ENCODE measurements at regions not wholly inside any gene's neighbourhood (a gene's known extent, or its start where the extent isn't known, plus 50 kb on each side); places are given as distances from the start of the nearest gene placed in this dataset.

DNA sequence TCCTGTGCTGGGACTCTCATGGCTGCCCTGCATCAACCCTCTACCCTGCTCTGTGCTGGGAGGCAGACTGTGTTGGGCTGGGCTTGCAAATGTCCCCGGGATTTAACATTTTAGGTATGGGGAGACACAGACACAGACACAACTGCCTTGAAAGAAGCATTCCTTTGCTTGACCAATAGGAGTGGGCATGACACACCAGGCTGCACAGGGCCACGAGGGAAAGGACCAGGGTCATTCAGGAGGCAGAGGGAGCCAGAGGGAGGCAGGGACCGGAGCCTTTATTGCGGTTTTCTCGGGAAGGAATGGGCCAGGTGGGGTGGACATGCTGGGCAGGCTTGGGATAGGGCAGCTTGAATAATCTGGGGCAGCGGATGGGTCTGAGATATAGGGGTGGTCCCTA lies 238.7 kb upstream of the COPS8 start:
- DNase-seq (ENCODE audit: low spot score): no peak
- no peak for ATAC-seq

DNA sequence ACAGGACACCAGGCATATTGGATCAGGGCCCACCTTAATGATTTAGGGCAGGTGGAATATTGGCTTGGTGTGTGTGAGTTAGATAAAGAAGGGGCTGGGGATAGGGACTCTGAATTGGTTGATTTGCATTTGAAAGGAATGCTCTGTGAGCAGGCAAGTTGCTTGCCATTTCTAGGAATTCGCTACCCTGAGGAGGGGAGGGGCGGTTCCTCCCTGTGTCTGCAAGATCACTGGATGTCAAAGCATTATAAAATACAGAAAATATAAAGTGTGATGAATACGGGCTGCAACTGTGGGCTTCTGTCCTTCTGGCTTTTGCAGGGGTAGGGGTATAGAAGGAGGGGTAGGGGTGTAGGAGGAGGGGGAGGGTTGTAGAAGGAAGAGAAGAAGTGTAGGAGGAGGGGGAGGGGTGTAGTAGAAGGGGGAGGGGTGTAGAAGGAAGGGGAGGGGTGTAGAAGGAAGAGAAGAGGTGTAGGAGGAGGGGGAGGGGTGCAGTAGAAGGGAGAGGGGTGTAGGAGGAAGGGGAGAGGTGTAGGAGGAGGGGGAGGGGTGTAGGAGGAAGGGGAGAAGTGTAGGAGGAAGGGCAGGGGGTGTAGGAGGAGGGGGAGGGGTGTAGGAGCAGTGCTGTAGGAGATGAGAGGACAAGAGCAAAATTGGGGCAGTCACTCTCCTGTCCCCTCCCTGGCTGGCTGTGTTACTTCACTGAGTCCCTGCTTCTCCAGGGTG lies 238.0 kb upstream of the COPS8 start:
- ATAC-seq: no peak
- DNase-seq (ENCODE audit: low spot score): no peak

DNA sequence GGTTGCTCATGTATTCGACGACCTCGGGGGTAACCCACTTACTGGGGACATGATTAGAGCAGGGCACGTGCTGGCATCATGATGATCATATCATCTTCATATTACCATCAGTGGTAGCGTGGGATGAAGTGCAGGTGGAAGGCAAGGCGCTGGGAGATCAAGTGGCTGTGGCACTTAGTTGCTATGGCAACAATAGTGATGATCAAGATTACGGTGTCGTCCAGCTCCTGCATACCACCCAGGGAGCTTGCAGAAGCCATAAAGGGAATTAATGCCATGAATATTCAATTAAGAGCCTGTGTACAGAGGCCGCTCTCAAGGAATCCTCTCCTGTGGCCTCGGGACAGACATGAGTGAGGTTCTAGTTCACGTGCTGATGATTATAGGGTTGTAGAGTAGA lies 237.2 kb upstream of the COPS8 start:
- ATAC-seq: no peak
- no peak for DNase-seq (ENCODE audit: low spot score)

DNA sequence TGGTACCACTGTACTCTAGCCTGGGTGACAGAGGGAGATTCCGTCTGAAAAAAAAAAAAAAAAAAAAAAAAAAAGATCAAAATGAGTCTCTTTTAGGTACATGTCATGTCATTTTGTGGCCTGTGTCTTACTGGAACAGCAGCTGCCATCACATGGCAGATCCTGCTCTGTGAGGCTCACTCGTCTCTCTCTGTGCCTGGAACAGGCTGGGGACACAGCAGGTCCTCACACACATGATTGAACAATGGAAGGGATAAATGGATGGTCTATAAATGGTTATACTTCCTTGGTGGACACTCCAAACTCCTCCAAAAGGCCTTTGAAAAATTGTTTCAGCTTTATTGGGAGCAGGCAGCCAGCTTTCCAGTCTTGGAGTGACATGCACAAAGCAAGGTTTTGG lies 236.2 kb upstream of the COPS8 start:
- no peak for ATAC-seq

DNA sequence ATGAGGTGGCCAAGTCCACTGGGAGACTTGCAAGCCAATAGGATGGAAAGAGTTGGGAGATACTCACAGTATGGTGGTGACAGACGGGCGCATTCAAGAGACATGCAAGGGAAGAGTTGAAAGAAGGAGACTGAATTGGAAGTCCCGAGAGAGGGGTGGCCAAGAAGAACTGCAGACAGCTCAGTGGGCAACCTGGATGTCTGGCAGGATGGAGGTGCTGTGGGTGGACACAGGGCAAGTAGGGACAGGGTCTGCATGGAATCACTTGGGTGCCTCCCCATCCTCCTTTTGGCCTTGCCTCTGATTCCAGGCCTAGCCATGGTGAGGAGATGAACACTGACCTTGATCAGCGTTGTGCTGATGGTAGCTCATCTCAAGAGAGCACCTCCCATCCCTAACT lies 235.7 kb upstream of the COPS8 start:
- DNase-seq (ENCODE audit: low spot score) (no peak), ATAC-seq (no peak)

More for the DNA sequence above, 236.2 kb upstream of the COPS8 start:
- no peak for DNase-seq (ENCODE audit: low spot score)

DNA sequence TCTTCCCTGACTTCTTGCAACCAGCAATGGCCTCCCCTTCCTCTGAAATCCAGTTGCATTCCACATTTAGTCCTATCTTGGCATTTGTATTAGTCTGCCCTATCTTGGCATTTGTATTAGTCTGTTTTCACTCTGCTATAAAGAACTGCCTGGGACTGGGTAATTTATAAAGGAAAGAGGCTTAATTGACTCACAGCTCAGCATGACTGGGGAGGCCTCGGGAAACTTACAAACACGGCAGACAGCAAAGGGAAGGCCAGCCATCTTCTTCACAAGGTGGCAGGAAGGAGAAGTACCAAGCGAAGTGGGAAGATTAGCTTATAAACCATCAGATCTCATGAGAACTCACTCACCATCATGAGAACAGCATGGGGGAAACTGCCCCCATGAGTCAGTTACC lies 234.5 kb upstream of the COPS8 start:
- ATAC-seq (no peak), DNase-seq (ENCODE audit: low spot score) (no peak)

DNA sequence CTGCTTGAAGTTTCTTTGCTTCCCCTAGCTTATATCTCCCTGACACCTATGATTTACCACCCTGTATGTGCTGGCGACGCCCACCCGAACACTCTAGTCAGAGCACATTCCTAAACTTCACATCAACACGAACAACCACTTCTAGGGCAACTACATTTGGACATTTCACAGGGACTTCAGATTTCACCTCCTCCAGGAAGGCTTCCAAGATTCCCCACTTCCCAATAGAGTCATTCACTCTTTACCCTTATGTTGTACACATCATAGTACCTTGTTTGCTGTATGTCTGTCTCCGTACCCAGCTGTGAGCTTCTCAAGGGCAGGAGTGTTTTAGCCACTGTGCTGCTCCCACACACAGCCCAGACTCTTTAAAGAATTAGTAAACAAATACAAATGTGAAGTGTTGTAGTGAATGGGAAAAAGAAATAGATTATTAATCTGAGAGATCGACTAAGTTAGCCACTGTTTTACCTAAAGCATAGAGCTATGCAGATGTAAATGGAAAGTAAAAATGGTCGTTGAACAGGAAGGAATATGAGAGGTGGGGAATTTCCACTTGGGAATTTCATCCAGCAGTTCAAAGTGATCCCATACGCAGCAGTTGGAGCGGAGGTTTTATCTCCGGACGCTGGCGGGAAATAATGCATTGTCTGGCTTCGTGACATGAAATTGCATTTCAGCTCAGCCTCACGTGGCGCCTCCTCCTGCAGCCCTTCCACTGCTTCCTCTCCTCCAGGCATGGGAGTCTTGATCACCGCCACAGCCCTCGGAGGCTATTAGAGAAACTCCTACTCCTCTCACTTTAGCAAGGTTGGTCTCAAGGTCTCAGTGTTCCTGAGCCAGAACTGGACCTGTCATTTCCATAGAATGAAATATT lies 233.4 kb upstream of the COPS8 start:
- ATAC-seq: peak; percentile 55
- DNase-seq (ENCODE audit: low spot score): no peak

DNA sequence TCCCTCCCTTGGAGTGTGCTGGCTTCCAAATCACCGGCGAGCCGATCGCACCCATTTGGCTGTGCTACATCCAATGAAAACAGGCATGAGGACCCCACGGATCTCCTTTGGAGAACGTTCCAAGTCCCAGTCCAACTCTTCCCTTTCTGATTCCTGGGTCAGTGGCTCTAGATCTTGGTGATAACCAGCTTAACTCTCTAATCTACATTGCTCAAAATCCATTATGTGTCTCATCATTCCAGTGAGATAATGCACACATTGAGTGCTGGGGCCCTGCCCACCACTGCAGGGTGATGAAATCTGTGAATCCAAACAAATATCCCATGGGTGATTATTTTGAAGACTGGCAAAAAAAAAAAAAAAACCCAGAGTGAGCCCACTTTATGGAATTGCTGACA lies 232.7 kb upstream of the COPS8 start:
- DNase-seq (ENCODE audit: low spot score) (no peak), ATAC-seq (no peak)

DNA sequence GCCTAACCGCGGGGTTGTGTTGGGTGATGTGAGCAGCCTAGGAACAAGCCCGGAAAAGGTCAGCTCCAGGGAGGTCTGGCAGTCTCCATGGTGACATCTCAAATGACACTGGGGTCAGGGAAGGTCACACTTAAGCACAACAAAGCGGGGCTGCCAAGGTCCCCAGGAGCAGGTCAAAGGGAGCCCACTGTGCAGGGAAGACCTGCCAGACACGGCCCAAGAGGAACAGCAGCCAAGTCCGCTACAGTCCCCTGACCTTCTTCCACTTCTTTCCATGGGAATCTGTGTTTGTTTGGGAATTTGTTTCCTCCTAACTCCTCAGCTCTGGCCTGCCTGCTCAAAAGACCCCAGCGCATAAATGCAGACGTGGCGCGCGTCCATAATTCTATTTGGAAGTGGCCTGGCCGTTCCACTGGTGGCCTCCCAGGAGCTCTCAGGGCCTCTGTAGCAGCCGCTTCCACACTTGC lies 232.1 kb upstream of the COPS8 start:
- DNase-seq (ENCODE audit: low spot score) (peak; percentile 49), ATAC-seq (peak; percentile 54)

DNA sequence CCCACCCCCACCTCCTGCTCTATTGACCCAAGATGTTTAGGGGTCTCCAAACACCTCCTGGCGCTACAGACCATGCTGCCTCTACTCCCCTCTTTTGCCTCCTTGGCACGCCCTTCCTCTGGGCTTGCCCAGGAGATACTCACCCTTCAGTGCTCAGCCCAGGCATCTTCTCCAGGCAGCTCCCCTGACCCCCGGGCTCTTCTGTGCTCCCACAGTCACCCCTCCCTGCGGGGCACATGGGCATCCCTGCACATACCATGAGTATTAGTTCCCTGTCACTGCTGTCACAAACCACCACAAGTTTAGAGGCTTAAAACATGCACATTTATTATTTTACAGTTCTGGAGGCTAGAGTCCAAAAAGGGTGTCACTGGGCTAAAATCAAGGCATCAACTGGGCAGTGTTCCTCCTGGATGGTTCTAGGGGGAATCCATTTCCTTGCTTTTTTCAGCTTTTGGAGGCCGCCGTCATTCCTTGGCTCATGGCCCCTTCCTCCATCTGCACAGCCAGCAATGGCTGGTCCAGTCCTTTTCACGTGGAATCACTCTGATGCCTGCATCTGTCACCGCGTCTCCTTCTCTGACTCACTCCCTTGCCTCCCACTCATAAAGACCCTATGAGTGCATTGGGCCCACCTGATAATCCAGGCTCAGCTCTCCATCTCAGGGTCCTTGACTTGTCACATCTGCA lies 230.4 kb upstream of the COPS8 start:
- ATAC-seq (no peak), DNase-seq (ENCODE audit: low spot score) (peak; percentile 38)

DNA sequence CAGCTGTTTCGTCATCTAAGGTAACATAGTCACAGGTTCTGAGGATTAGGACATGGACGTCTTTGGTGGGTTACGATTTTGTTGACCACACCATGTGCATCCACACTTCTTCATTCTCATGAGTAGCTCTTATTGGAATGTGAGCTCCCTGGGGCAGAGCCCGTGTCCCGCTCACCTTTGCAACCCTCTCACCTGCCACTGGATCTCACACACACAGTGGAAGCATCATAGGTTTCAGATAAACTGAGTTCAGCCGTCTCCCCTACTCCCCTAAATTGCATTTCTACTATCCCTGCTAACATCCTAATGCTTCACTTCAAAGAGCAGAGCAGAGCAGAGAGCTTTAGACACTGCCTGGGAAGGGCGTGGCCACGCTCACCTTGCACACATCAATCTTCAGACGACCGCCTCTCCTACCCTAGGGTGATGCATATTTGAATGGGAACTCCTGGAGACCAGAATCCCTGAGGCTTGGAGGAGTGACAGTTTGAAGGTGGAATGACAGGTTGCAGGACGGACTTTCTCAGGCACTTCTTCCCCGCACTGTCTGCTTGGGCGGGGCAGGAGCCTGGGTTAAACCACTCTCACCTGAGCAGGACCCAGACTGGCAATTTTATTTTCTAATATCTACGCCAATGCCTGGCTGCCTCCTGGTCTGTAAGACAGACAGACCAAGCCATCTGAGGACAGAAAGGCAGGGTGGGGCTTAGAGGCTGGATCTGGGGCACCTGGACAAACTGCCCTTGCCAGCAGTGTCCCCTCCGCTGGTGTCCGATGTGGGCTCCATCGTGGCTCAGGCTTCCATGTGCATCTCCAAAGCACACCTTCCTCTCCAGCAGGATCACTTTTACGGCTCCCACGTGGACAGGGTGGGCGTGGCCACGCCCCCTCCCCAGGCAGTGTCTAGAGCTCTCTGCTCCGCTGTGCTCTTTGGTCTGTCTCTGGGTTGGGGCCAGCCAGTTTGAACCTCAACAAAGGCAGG lies 229.5 kb upstream of the COPS8 start:
- ATAC-seq (no peak), DNase-seq (ENCODE audit: low spot score) (peak; percentile 40)

DNA sequence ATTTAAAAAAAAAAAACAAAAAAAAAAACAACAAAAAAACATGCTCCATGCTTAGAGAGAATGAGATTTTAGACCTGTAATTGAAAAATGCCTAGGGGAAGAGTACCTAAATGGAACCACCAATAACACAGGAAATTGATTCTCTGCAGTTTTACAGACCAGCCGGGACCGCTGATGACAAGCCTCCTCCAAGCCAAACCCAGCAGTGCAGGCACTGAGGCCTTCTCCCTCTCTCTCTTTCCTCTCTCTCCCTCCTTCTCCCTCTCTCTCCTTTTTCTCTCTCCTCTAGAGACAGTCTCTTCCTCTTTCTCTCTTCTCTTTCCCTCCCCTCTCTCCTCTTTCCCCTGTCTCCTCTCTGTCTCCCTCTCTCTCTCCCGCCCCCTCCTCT lies 228.8 kb upstream of the COPS8 start:
- no peak for ATAC-seq
- DNase-seq (ENCODE audit: low spot score): no peak

DNA sequence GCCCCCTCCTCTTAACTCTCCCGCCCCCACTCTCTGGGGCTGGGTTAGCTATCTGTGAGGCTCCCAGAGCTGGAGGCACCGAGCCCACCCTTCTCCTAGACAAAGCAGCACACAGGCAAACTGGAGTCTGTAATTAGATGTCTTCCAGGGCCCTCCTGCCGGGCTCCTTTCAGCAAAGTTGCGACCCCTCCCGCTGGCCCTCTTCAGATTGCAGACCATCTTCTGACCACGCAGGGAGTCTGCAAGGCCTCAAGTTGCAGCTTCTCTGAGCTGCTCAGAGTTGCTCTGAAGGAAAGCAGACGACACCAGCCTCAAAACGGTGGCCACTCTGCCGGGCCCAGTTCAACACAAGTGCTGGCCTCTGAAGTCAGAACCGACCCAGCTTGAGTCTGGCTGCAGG lies 228.4 kb upstream of the COPS8 start:
- peak; percentile 37 for DNase-seq (ENCODE audit: low spot score)

DNA sequence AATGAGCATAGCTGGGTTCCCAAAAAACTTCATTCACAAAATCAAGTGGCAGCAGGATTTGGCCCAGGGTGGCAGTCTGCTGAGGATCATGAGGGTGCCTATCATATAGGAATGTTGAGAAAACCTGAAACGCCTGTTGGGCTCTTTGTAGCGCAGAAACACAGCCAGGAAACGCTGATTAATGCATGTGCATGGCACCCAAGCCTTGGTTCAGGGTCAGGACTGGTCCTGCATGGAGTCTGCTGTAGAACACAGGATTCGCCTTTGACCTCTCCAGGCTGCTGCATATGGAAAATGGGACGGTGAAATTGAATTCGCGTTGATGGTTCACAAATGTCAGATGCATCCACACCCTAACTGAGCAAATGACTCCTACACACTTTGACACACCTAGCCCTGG lies 227.9 kb upstream of the COPS8 start:
- ATAC-seq: no peak
- DNase-seq (ENCODE audit: low spot score): peak; percentile 29

More for the DNA sequence above, 228.4 kb upstream of the COPS8 start:
- no peak for ATAC-seq

DNA sequence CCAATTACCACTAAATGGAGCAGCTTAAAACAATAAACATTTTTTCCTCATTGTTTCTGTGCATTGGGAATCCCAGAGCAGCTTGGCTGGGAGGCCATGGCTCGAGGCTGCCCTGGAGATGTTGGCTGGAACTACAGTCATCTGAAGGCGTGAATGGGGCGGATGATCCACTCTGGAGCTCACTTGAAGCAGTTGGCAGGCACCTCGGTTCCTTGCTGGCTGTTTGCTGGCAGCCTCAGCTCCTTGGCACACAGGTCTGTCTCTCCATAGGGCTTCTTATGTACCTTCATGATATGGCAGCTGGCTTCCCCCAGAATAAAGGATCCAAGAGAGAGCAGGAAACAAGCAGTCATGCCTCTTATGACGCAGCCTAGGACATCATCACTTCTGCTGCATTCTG lies 227.0 kb upstream of the COPS8 start:
- DNase-seq (ENCODE audit: low spot score) (peak; percentile 31), ATAC-seq (no peak)

DNA sequence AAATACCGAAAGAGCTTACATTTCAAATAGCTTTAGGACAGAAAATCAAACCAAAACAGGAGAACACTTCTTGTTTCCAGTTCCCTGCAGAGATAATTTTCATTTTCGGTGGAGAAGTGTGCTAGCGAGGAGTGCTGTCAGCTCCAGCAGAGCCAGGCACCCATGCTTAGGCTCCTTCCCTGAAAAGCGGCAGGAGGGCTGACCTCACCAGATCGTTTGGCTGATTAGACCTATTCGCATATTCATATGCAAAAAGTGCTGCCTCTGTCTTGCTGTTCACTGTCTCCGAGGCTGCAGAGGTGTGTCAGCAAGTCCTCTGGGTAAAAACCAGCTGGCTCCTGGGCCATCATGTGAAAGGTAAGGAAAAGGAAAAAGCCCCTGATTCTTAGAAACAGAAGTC lies 225.8 kb upstream of the COPS8 start:
- no peak for ATAC-seq
- DNase-seq (ENCODE audit: low spot score): peak; percentile 23

DNA sequence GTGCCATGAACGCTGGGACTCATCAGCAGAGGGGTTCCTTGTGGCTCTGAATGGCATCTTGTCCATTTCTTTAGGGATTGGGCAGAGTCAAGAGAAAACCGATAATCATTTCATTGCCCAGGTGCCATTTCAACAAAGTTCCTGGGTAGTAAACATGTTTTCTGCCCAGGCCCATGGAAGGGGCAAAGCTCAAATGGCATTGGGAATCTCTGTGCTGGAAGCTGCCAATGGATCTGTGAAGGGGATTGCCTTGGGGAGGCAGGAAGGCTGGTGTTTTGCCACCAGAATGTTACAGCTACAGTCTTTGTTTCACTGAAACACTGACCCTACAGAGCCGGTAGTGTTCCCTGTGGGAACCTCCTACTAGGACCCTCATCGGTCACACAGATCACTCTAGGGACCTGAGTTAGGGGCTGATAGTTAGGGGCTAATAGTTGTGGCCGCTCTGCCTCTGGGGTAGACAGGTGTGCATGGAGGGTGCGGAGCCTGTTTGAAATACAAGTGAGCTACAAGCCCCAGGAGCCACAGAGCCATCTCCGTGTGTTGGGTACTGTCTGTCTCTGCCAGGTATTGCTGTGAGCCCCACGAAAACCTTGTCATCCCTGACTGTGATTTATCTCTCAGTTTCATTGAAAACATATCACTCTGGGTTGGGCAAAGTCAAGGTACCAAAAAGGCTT lies 224.4 kb upstream of the COPS8 start:
- peak; percentile 47 for DNase-seq (ENCODE audit: low spot score)

DNA sequence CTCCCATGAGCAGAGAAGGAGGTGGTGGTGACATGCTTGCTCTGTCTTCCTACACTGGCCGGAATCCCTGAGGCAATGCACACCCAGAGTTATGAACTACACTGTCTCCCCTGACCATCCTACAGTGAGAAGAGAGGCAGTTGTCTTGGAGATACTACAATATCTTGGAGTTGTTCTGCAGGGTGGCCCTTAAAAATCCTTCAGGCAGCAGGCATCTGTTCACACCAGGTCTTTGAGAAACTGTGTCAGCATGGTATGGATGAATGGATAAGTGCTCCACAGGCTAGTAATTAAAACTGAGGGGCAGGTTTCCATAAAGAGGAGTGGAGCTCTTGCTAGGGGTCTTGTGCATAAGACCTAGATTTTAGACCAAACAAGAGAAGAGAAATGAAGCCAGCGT lies 223.7 kb upstream of the COPS8 start:
- ATAC-seq (no peak), DNase-seq (ENCODE audit: low spot score) (peak; percentile 32)

More for the DNA sequence above, 224.4 kb upstream of the COPS8 start:
- ATAC-seq: peak; percentile 79

DNA sequence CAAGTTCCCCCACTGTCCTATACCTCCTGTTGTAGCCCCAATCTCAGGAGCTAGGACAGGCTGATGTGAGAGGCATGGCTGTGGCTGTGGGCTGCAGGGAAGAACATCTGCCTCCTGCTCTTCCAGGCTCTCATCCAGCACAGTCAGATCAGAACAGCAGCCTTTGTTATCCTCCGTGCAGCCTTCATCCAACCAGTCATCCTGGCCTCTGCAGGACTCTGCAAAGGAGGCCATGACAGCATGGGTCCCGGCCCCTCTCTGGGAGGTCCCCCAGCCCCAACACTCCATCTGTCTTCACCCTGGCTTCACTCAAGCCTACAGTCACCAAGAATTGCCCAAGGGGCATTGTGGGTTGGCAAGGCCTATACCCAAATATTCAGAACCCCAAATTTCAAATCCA lies 223.2 kb upstream of the COPS8 start:
- no peak for ATAC-seq
- peak; percentile 31 for DNase-seq (ENCODE audit: low spot score)

Measured in left lobe of liver (tissue), 2 donors.